Effector memory CD8-positive, alpha-beta T cell (primary cell): ENCODE measurements at regions not wholly inside any gene's neighbourhood (a gene's known extent, or its start where the extent isn't known, plus 50 kb on each side); places are given as distances from the start of the nearest gene placed in this dataset.

Experiments used
- ATAC-seq: fragments of 150-1000 bp; cut with Tn5 transposase; replicated peaks from 2 replicates; pipeline ENCODE4 v1.10.0; 2021; ENCODE audit warnings: mild to moderate bottlenecking, moderate library complexity
- DNase-seq, 3 experiments: peaks; one replicate each; pipeline ENCODE4 v3.0.0; 2021
- H3K27ac Mint-ChIP-seq, 2 donors: one replicate each; pipeline ENCODE4 v1.8.0; 2022; ENCODE audit warnings: mild to moderate bottlenecking in 2 of 2, mixed read lengths in 2 of 2, moderate library complexity in 2 of 2
- H3K27me3 Mint-ChIP-seq, 2 donors: one replicate each; pipeline ENCODE4 v1.8.0; 2022; ENCODE audit warnings: mixed read lengths in 2 of 2
- H3K36me3 Mint-ChIP-seq: one replicate; pipeline ENCODE4 v1.8.0; 2022; ENCODE audit warnings: mild to moderate bottlenecking, moderate library complexity, mixed read lengths; ENCODE audit not compliant: insufficient read depth
- H3K4me1 Mint-ChIP-seq, 2 donors: one replicate each; pipeline ENCODE4 v1.8.0; 2022; ENCODE audit warnings: low read depth in 2 of 2, mixed read lengths in 2 of 2
- H3K4me3 Mint-ChIP-seq, 2 donors: one replicate each; pipeline ENCODE4 v1.8.0; 2022; ENCODE audit warnings: mild to moderate bottlenecking in 2 of 2, mixed read lengths in 2 of 2, moderate library complexity in 2 of 2
- H3K9me3 Mint-ChIP-seq, 2 donors: one replicate each; pipeline ENCODE4 v1.8.0; 2022; ENCODE audit warnings: mixed read lengths in 2 of 2

GRCh38 chr3:194777729-194778128, 92.0 kb downstream of the FAM43A start:
- Mint-ChIP-seq H3K36me3 (no peaks in the 10 kb centered on the region), H3K27ac (no peak overlapping the region), H3K4me3 (no peak overlapping the region), H3K27me3 (peaks cover 43 to 74% of the 10 kb centered on the region in 2 donors), H3K4me1 (no peaks in the 10 kb centered on the region), H3K9me3 (no peaks in the 10 kb centered on the region)
- ATAC-seq (no peak), DNase-seq (no peak)

GRCh38 chr3:194779729-194780224, 94.1 kb downstream of the FAM43A start:
- Mint-ChIP-seq H3K27me3 (peaks cover 41 to 80% of the 10 kb centered on the region in 2 donors), H3K36me3 (no peaks in the 10 kb centered on the region), H3K4me3 (no peak overlapping the region), H3K4me1 (no peaks in the 10 kb centered on the region), H3K27ac (no peak overlapping the region), H3K9me3 (no peaks in the 10 kb centered on the region)
- no peak for DNase-seq
- ATAC-seq = no peak

DNA sequence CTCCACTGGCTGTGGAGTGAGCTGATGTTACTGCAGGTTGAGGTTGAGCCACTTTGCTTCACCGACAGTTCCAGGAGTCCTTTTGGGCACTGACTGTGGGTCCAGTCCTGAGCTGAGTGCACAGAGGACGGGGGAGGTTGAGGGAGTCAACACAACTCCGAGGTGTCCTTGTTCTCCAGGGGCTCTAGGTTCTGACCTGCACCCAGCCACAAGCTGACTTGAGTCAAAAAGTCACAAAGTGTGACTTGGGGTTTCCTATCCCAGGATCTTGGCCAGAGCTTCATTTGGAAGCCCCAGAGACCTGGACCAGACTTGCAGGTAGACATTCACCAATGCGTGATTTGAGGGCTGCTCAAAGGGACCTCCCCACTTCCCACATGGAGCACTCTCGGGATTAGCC, 95.0 kb downstream of the FAM43A start:
- ATAC-seq = no peak
- Mint-ChIP-seq H3K4me3 (no peak overlapping the region), H3K4me1 (no peaks in the 10 kb centered on the region), H3K36me3 (no peaks in the 10 kb centered on the region), H3K27ac (no peak overlapping the region), H3K9me3 (no peaks in the 10 kb centered on the region), H3K27me3 (peaks cover 38 to 77% of the 10 kb centered on the region in 2 donors)
- no peak for DNase-seq

GRCh38 chr3:194781617-194782016, 95.9 kb downstream of the FAM43A start:
- no peak for ATAC-seq
- Mint-ChIP-seq H3K4me3 (no peak overlapping the region), H3K27ac (no peak overlapping the region), H3K9me3 (no peaks in the 10 kb centered on the region), H3K4me1 (no peaks in the 10 kb centered on the region), H3K36me3 (no peaks in the 10 kb centered on the region), H3K27me3 (peaks cover 33 to 68% of the 10 kb centered on the region in 2 donors)
- no peak for DNase-seq

- H3K27ac Mint-ChIP-seq = no peak overlapping the region
- peaks cover 33 to 57% of the 10 kb centered on the region in 2 donors for H3K27me3 Mint-ChIP-seq
- ATAC-seq = no peak
- DNase-seq = no peak
- H3K4me1 Mint-ChIP-seq = no peaks in the 10 kb centered on the region
- no peak overlapping the region for H3K4me3 Mint-ChIP-seq
- H3K36me3 Mint-ChIP-seq = no peaks in the 10 kb centered on the region
- H3K9me3 Mint-ChIP-seq = no peaks in the 10 kb centered on the region
These were observed 97.2 kb downstream of the FAM43A start for GRCh38 chr3:194782698-194783404.

- Mint-ChIP-seq H3K4me1 (no peaks in the 10 kb centered on the region), H3K27ac (no peak overlapping the region), H3K4me3 (no peak overlapping the region), H3K9me3 (no peaks in the 10 kb centered on the region), H3K27me3 (peaks cover 21 to 42% of the 10 kb centered on the region in 2 donors), H3K36me3 (no peaks in the 10 kb centered on the region)
- ATAC-seq = no peak
- DNase-seq = no peak
These were observed 98.7 kb downstream of the FAM43A start for GRCh38 chr3:194784361-194784760.

DNA sequence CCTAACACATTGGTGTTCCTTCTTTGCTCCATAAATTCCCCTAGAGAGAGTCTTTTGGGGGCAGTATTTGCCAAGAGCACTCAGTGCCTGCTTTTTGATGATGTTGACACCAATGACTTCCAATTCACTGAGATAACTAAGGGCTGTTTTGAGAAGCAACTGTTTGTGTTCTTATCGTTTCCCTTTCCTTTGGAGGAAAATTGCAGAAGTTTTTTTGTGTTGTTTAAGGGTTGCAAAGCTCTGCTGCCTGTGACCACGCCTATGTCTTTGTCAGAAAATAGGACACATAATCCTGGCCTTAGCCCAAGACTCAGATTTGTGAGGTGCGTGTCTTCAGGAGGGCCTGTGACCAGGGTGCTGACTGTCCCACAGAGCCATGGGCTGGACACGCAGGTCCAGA, 99.6 kb downstream of the FAM43A start:
- Mint-ChIP-seq H3K4me1 (no peaks in the 10 kb centered on the region), H3K36me3 (no peaks in the 10 kb centered on the region), H3K4me3 (no peak overlapping the region), H3K27me3 (peaks cover 19 to 33% of the 10 kb centered on the region in 2 donors), H3K9me3 (no peaks in the 10 kb centered on the region), H3K27ac (no peak overlapping the region)
- ATAC-seq (no peak), DNase-seq (no peak)

- Mint-ChIP-seq H3K27me3 (peaks cover 13 to 20% of the 10 kb centered on the region in 2 donors), H3K4me3 (no peak overlapping the region), H3K9me3 (no peaks in the 10 kb centered on the region), H3K27ac (no peak overlapping the region), H3K36me3 (no peaks in the 10 kb centered on the region), H3K4me1 (no peaks in the 10 kb centered on the region)
- no peak for DNase-seq
- no peak for ATAC-seq
These were observed 101.4 kb downstream of the FAM43A start for GRCh38 chr3:194787072-194787471.

DNA sequence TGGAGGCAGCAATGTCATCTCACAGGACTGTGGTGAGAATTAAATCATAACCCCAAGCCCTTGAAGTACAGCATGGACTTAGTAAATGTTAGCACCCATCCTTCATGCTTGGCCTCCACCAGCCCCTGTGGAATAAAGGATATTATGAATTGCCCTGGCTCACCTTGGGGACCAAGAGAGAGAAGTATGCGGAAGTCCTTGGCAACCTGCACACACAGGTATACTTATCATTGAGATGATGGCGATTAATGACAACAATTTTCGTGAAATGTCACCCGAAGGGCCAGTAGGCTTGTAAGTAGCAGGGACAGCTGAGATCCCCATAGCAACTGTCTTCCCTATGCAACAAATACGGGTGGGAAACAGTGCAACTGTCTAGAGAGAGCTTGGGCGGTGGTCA, 102.0 kb downstream of the FAM43A start:
- DNase-seq (no peak), ATAC-seq (no peak)
- Mint-ChIP-seq H3K36me3 (no peaks in the 10 kb centered on the region), H3K9me3 (no peaks in the 10 kb centered on the region), H3K27ac (no peak overlapping the region), H3K4me3 (no peak overlapping the region), H3K27me3 (peaks cover 13 to 19% of the 10 kb centered on the region in 2 donors), H3K4me1 (no peaks in the 10 kb centered on the region)

DNA sequence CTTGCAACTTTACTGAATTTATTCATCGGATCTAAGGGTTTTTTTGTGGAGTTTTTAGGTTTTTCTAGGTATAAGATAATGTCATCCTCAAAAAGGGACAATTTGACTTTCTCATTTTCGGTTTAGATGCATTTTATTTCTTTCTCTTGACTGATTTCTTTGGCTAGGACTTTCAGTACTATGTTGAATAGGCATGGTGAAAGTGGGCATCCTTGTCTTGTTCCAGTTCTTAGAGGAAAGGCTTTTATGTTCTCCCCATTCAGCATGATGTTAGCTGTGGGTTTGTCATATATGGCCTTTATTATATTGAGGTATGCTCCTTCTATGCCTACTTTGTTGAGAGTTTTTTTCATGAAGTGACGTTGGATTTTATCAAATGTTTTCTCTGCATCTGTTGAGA, 106.7 kb downstream of the FAM43A start:
- H3K9me3 Mint-ChIP-seq = peaks cover 7 to 18% of the 10 kb centered on the region in 2 donors
- H3K4me1 Mint-ChIP-seq = peaks cover 4 to 10% of the 10 kb centered on the region in 2 donors
- no peak overlapping the region for H3K27ac Mint-ChIP-seq
- no peak overlapping the region for H3K4me3 Mint-ChIP-seq
- no peaks in the 10 kb centered on the region for H3K36me3 Mint-ChIP-seq
- H3K27me3 Mint-ChIP-seq = no peaks in the 10 kb centered on the region
- DNase-seq (no peak), ATAC-seq (no peak)

DNA sequence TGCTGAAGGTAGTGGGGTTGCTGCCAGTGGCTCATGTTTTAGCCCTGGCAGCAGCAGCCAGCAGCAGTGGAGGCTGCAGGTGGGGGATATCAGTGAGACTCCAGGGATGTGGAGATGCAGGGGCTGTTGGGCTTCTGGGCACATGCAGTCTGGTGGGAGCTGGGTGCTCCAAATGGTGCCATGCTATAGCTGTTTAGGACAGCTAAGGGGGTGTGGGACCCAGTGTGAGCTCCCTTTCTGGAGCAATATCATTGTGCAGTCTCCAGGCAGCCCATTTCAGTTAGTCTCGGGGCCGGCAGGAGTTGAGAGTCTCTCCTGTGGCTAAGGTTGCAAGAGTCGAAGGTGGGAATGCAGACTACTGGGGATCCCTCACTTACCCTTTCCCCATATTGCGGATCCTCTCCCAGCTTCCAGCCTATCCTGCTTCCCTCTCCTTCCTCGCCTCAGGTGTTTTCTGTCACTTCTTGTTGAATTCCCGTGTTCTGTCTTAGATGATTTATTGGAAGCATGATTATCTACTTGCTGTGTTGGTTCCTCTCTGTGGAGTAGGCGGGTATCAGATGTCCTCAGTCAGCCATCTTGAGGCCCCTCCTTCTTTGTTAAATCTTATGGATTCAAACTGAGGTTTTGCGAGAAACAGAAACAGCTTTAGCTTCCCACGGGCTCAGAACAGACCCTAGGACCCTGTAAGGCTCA, 112.0 kb downstream of the FAM43A start:
- ATAC-seq = no peak
- Mint-ChIP-seq H3K4me3 (no peak overlapping the region), H3K9me3 (peaks cover 7 to 18% of the 10 kb centered on the region in 2 donors), H3K4me1 (peaks cover 4 to 10% of the 10 kb centered on the region in 2 donors), H3K27me3 (peaks cover 0 to 9% of the 10 kb centered on the region in 2 donors), H3K36me3 (no peaks in the 10 kb centered on the region), H3K27ac (no peak overlapping the region)
- no peak for DNase-seq

DNA sequence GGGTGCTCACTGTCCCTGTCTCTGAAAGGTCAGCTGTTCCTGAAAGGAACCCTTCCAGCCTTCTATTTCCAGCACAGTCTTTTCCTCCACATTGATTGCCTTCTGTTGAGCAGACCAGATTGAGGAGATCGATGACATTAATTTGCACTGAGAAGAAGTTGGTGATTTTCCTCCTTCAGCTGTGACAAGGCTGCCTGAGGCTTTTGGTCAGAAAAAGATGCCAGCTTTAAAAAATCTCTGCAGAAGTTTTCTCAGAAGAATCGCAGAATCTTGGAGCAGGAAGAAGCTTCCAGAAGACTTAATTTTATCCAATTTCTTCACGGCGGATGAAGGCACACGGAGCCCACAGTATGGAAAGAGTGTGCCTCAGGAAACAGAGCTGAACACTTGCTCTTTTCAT, 112.8 kb downstream of the FAM43A start:
- Mint-ChIP-seq H3K27ac (no peak overlapping the region), H3K4me3 (no peak overlapping the region), H3K9me3 (peaks cover 7 to 18% of the 10 kb centered on the region in 2 donors), H3K36me3 (no peaks in the 10 kb centered on the region), H3K4me1 (peaks cover 4 to 10% of the 10 kb centered on the region in 2 donors), H3K27me3 (peaks cover 1 to 13% of the 10 kb centered on the region in 2 donors)
- ATAC-seq = no peak
- no peak for DNase-seq

- DNase-seq (no peak), ATAC-seq (no peak)
- Mint-ChIP-seq H3K4me1 (peaks cover 4 to 10% of the 10 kb centered on the region in 2 donors), H3K4me3 (no peak overlapping the region), H3K36me3 (no peaks in the 10 kb centered on the region), H3K27me3 (peaks cover 13 to 28% of the 10 kb centered on the region in 2 donors), H3K27ac (no peak overlapping the region), H3K9me3 (peaks cover 7 to 15% of the 10 kb centered on the region in 2 donors)
These were observed 114.3 kb downstream of the FAM43A start for GRCh38 chr3:194800002-194800401.
